Neural cell (in vitro differentiated cells): ENCODE measurements at regions not wholly inside any gene's neighbourhood (a gene's known extent, or its start where the extent isn't known, plus 50 kb on each side); places are given as distances from the start of the nearest gene placed in this dataset.

Experiments used
- H2AFZ ChIP-seq: fragments of 200-600, 300-800 bp; sonication (generic), shearing (Covaris generic); 2 replicates; pipeline ENCODE4 v1.6.0; 2014; ENCODE audit warnings: low read depth, mild to moderate bottlenecking, antibody characterized with exemption, low read length, moderate library complexity
- H3F3A ChIP-seq: fragments of 200-600 bp; shearing (Covaris generic); 2 replicates; pipeline ENCODE4 v1.6.1; 2016; ENCODE audit warnings: mild to moderate bottlenecking, moderate library complexity, mixed read lengths, antibody characterized with exemption, low read length; ENCODE audit not compliant: insufficient read depth, poor library complexity, severe bottlenecking
- H3K27ac ChIP-seq: fragments of 200-600, 300-800 bp; sonication (generic), shearing (Covaris generic); 2 replicates; pipeline ENCODE4 v1.5.1; 2014; ENCODE audit warnings: mild to moderate bottlenecking, low read length, moderate library complexity
- H3K27me3 ChIP-seq: fragments of 300-800, 200-600 bp; sonication (generic), shearing (Covaris generic); 2 replicates; pipeline ENCODE4 v1.6.0; 2014; ENCODE audit warnings: mild to moderate bottlenecking, low read depth, low read length, moderate library complexity; ENCODE audit not compliant: insufficient read depth
- H3K36me3 ChIP-seq: fragments of 300-800, 200-600 bp; sonication (generic), shearing (Covaris generic); 2 replicates; pipeline ENCODE4 v1.5.1; 2014; ENCODE audit warnings: mild to moderate bottlenecking, antibody characterized with exemption, low read length, moderate library complexity; ENCODE audit not compliant: insufficient read depth
- H3K4me2 ChIP-seq: fragments of 300-800, 200-600 bp; sonication (generic), shearing (Covaris generic); 2 replicates; pipeline ENCODE4 v1.6.0; 2014; ENCODE audit warnings: mild to moderate bottlenecking, low read length
- H3K4me3 ChIP-seq: fragments of 300-800, 200-600 bp; sonication (generic), shearing (Covaris generic); 2 replicates; pipeline ENCODE4 v1.5.1; 2014; ENCODE audit warnings: mild to moderate bottlenecking, low read length, moderate library complexity
- H3K79me2 ChIP-seq: fragments of 200-600 bp; shearing (Covaris generic); replicated peaks from 2 replicates; pipeline ENCODE4 v1.6.0; 2014; ENCODE audit warnings: mild to moderate bottlenecking, low read length, moderate library complexity; ENCODE audit not compliant: insufficient read depth
- H3K9ac ChIP-seq: fragments of 300-800, 200-600 bp; sonication (generic), shearing (Covaris generic); 2 replicates; pipeline ENCODE4 v1.6.1; 2016; ENCODE audit warnings: mild to moderate bottlenecking, low read length, mixed read lengths
- H3K9me2 ChIP-seq: fragments of 200-600 bp; shearing (Covaris generic); 2 replicates; pipeline ENCODE4 v1.6.1; 2016; ENCODE audit warnings: mild to moderate bottlenecking, low read length, mixed read lengths; ENCODE audit not compliant: insufficient read depth
- H3K9me3 ChIP-seq: fragments of 200-600, 300-800 bp; sonication (generic), shearing (Covaris generic); 2 replicates; pipeline ENCODE4 v1.6.1; 2016; ENCODE audit warnings: mild to moderate bottlenecking, mixed run types, low read length, moderate library complexity, mixed read lengths
- H4K20me1 ChIP-seq: fragments of 200-600 bp; shearing (Covaris generic); 2 replicates; pipeline ENCODE4 v1.6.1; 2016; ENCODE audit warnings: mild to moderate bottlenecking, mixed run types; ENCODE audit not compliant: insufficient read depth
- EP300 ChIP-seq: fragments of 450-650 bp; conservative IDR thresholded peaks from 2 replicates; pipeline ENCODE4 v1.6.1; 2014; ENCODE audit warnings: antibody characterized with exemption, mild to moderate bottlenecking, moderate library complexity; ENCODE audit not compliant: poor library complexity, severe bottlenecking
- MXI1 ChIP-seq: fragments of 450-650 bp; conservative IDR thresholded peaks from 2 replicates; pipeline ENCODE4 v1.6.1; 2014; ENCODE audit warnings: antibody characterized with exemption, mild to moderate bottlenecking; ENCODE audit not compliant: poor library complexity, severe bottlenecking
- RAD21 ChIP-seq: fragments of 450-650 bp; conservative IDR thresholded peaks from 2 replicates; pipeline ENCODE4 v1.6.1; 2014; ENCODE audit warnings: antibody characterized with exemption, mild to moderate bottlenecking, moderate library complexity
- SMC3 ChIP-seq: fragments of 450-650 bp; conservative IDR thresholded peaks from 2 replicates; pipeline ENCODE4 v1.6.1; 2014; ENCODE audit warnings: antibody characterized with exemption, mild to moderate bottlenecking, moderate library complexity; ENCODE audit not compliant: poor library complexity
- TF ChIP-seq, protein P1 (sequence below): fragments of 450-650 bp; IDR thresholded peaks from 2 replicates; pipeline ENCODE4 v1.5.1; 2014; ENCODE audit warnings: antibody characterized with exemption, mild to moderate bottlenecking, moderate library complexity; ENCODE audit not compliant: poor library complexity, severe bottlenecking
- TF ChIP-seq, protein P2 (sequence below): IDR thresholded peaks from 2 replicates; pipeline ENCODE4 v1.6.1; 2012; ENCODE audit warnings: borderline replicate concordance

DNA sequence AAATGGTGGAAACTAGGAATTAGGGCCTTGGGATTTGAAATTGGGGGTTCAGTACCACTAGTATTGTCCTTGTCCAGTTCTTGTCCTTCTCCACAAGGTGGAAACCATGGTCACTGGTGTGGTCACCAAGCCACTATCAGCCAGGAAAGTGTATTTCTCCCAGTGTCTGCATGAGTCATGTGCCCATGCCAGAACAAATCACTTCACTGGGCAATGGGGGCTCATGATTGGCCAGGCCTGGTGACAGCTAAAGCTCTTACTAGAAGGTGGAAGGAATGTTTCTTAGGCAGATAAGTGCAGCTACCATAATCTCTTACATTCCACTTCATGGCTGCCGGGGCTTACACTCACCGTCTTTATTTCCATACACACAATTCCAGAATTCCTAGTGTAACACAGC is 124.8 kb upstream of the TACR1 start:
- Histone ChIP-seq H3F3A (no peaks in the 10 kb centered on the region), H3K4me3 (no peak overlapping the region), H4K20me1 (no peaks in the 10 kb centered on the region), H3K9me2 (no peaks in the 10 kb centered on the region), H3K4me2 (no peak overlapping the region), H3K9me3 (no peaks in the 10 kb centered on the region), H2AFZ (no peak overlapping the region), H3K9ac (no peak overlapping the region), H3K36me3 (no peaks in the 10 kb centered on the region), H3K79me2 (no peaks in the 10 kb centered on the region), H3K27me3 (no peaks in the 10 kb centered on the region), H3K27ac (no peak overlapping the region)
- TF ChIP-seq MXI1 = no peak
- TF ChIP-seq, protein P1, sequence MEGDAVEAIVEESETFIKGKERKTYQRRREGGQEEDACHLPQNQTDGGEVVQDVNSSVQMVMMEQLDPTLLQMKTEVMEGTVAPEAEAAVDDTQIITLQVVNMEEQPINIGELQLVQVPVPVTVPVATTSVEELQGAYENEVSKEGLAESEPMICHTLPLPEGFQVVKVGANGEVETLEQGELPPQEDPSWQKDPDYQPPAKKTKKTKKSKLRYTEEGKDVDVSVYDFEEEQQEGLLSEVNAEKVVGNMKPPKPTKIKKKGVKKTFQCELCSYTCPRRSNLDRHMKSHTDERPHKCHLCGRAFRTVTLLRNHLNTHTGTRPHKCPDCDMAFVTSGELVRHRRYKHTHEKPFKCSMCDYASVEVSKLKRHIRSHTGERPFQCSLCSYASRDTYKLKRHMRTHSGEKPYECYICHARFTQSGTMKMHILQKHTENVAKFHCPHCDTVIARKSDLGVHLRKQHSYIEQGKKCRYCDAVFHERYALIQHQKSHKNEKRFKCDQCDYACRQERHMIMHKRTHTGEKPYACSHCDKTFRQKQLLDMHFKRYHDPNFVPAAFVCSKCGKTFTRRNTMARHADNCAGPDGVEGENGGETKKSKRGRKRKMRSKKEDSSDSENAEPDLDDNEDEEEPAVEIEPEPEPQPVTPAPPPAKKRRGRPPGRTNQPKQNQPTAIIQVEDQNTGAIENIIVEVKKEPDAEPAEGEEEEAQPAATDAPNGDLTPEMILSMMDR = no peak
- TF ChIP-seq RAD21 = no peak

DNA sequence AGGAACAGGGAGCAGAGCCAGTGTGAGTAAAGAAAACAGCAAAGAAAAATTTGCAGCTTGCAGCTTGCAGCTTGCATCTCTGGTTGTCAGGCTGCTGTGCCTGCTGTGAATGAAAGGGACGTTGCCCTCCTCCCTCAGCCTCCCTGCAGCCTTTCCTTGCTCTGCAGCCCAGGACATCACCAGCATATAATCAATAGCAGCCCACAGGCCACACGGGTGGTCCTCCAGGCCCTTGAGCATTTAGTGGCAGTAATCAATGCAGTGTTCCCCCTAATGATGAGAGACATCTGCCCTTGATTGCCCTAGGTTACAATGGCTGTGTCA is 122.2 kb upstream of the TACR1 start:
- TF ChIP-seq SMC3 = no peak
- TF ChIP-seq, protein P2, sequence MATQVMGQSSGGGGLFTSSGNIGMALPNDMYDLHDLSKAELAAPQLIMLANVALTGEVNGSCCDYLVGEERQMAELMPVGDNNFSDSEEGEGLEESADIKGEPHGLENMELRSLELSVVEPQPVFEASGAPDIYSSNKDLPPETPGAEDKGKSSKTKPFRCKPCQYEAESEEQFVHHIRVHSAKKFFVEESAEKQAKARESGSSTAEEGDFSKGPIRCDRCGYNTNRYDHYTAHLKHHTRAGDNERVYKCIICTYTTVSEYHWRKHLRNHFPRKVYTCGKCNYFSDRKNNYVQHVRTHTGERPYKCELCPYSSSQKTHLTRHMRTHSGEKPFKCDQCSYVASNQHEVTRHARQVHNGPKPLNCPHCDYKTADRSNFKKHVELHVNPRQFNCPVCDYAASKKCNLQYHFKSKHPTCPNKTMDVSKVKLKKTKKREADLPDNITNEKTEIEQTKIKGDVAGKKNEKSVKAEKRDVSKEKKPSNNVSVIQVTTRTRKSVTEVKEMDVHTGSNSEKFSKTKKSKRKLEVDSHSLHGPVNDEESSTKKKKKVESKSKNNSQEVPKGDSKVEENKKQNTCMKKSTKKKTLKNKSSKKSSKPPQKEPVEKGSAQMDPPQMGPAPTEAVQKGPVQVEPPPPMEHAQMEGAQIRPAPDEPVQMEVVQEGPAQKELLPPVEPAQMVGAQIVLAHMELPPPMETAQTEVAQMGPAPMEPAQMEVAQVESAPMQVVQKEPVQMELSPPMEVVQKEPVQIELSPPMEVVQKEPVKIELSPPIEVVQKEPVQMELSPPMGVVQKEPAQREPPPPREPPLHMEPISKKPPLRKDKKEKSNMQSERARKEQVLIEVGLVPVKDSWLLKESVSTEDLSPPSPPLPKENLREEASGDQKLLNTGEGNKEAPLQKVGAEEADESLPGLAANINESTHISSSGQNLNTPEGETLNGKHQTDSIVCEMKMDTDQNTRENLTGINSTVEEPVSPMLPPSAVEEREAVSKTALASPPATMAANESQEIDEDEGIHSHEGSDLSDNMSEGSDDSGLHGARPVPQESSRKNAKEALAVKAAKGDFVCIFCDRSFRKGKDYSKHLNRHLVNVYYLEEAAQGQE = no peak
- TF ChIP-seq RAD21 = no peak
- Histone ChIP-seq H3K36me3 (no peaks in the 10 kb centered on the region), H3K27me3 (no peaks in the 10 kb centered on the region), H3K9me2 (no peaks in the 10 kb centered on the region), H3F3A (no peaks in the 10 kb centered on the region), H3K9ac (peak overlapping the region; percentile 40), H3K4me2 (no peak overlapping the region), H3K79me2 (no peaks in the 10 kb centered on the region), H3K9me3 (no peaks in the 10 kb centered on the region), H4K20me1 (no peaks in the 10 kb centered on the region), H3K27ac (peak overlapping the region; percentile 45), H2AFZ (peak overlapping the region; percentile 27), H3K4me3 (no peak overlapping the region)

DNA sequence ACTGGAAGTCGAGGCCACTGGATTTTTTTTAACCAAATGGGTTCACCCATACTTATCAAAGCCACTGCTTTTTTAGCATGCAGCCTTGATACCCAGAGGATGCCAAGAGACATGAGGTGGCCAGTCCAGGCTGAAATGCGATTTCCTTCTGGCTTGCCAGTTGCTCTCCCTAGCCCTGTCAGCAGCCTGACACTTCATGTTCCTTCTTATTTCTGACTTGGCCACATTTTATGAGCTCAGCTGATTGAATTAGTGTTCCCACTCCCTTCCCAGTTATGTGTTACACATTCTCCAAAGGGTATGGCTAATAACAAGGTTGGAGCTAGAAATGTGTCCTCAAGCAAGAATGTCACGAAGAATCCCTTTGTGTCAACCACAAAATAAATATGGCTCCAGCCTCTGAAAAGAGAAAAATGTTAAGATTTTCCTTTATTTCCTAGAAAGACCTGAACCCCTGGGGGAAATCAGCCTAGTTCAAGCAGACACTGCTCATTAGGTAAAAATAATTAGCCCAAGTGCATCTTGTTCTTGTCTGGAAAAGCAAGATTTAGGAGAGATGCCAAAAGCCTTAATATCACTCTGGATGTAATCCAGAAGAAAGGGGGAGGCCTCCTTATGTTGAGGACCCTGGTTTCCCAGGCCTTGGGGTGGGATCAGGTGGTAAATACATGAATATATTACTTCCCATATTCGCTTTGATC is 121.7 kb upstream of the TACR1 start:
- Histone ChIP-seq H3K9me3 (no peaks in the 10 kb centered on the region), H3K36me3 (no peaks in the 10 kb centered on the region), H3F3A (no peaks in the 10 kb centered on the region), H3K9ac (peak overlapping the region; percentile 40), H4K20me1 (no peaks in the 10 kb centered on the region), H3K27ac (peak overlapping the region; percentile 45), H3K4me3 (no peak overlapping the region), H3K9me2 (no peaks in the 10 kb centered on the region), H3K4me2 (no peak overlapping the region), H3K27me3 (no peaks in the 10 kb centered on the region), H3K79me2 (no peaks in the 10 kb centered on the region), H2AFZ (peak overlapping the region; percentile 27)
- TF ChIP-seq EP300 = no peak
- no peak for TF ChIP-seq RAD21
- no peak for TF ChIP-seq SMC3
